ENCODE measurements at regions not wholly inside any gene's neighbourhood (a gene's known extent, or its start where the extent isn't known, plus 50 kb on each side); places are given as distances from the start of the nearest gene placed in this dataset.

- no peak for DNase-seq
Measured at GRCh38 chr9:134276453-134277245, 49.6 kb upstream of the RXRA start.
